ENCODE measurements at regions not wholly inside any gene's neighbourhood (a gene's known extent, or its start where the extent isn't known, plus 50 kb on each side); places are given as distances from the start of the nearest gene placed in this dataset.

DNA sequence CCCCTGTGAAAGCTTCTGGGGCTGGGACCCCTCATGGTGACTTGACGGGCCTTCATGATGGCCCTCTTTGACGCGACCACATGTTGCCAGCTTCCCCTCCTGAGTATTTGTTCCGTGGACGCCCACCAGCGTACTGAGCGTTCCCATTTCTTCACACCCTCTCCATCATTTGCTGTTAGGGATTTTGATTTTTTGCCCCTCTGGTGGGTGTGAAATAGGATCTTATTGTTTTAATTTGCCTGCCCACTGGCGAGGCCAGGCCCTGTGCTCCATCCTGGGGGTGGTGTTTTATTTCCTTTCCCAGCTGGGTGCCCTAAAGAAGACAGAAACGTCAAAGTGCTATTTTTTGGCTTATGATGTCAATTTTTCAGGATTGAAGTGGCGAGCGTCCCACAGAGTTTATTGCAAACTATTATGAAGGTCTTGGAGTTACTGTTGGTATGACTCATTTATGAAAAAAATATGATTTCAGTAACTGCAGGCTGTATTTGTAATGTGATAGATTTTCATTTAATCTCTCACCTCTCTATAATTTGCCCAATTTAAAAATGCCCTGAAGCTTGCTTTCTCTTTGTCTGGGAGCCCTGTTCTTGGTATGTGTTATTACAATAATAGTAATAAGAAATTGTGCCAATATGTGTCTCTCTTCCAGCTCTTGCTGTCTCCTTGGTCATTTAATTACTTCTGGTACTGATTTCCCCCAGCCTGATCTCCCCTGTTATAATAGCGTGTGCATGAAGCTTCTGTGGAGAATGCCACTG, 99.6 kb downstream of the SLC25A47 start:
- TF ChIP-seq CBX8 (IDR thresholded peaks at IDR 0.05; ENCODE audit: borderline replicate concordance, low read depth, low read length) = no peak
- no peaks in the 10 kb centered on the region for H3K27me3 ChIP-seq (replicated peaks in 1 of 4; ENCODE audit: control insufficient read depth in 3 of 4, extremely low read depth in 1 of 4, insufficient read depth in 3 of 4, low read length in 3 of 4)
- no peaks in the 10 kb centered on the region for H3K36me3 ChIP-seq (ENCODE audit: control insufficient read depth in 2 of 4, insufficient read depth in 4 of 4, low read length in 3 of 4)
- no peak for DNase-seq (ENCODE audit: low read depth in 1 of 2, low spot score in 2 of 2)
- no peak overlapping the region for H3K18ac ChIP-seq (ENCODE audit: extremely low read depth, low read length)
- no peak overlapping the region for H3K56ac ChIP-seq (replicated peaks; ENCODE audit: insufficient read length, low read depth, low read length)
- H3K27ac ChIP-seq (ENCODE audit: low read depth, low read length) = no peak overlapping the region
- no peaks in the 10 kb centered on the region for H3K23me2 ChIP-seq (ENCODE audit: low read depth, low read length)
- no peak overlapping the region for H3K9ac ChIP-seq (replicated peaks in 1 of 4; ENCODE audit: extremely low read depth in 1 of 4, low read depth in 3 of 4, low read length in 3 of 4)
- no peak overlapping the region for H2BK120ac ChIP-seq (replicated peaks; ENCODE audit: low read depth, low read length)
- no peaks in the 10 kb centered on the region; the same call in 1 of the 2 replicates for H3K79me1 ChIP-seq (ENCODE audit: low read depth, low read length)
- peaks cover 0 to 8% (median 2%) of the 10 kb centered on the region in 4 experiments; a peak in 6 of 7 replicates for H3K4me1 ChIP-seq (replicated peaks in 1 of 4; ENCODE audit: control insufficient read depth in 3 of 4, insufficient read depth in 4 of 4, low read length in 3 of 4)
- no peak overlapping the region for H2BK12ac ChIP-seq (ENCODE audit: low read depth, low read length)
- H3K23ac ChIP-seq (ENCODE audit: insufficient read length) = no peak overlapping the region
- H3K14ac ChIP-seq (ENCODE audit: insufficient read length) = no peak overlapping the region
- H3K4me2 ChIP-seq (ENCODE audit: insufficient read depth in 1 of 2, low read depth in 2 of 2, low read length in 2 of 2) = no peak overlapping the region
- H3K79me2 ChIP-seq (ENCODE audit: control insufficient read depth in 1 of 2, insufficient read depth in 2 of 2, low read length in 2 of 2) = no peaks in the 10 kb centered on the region
- H4K5ac ChIP-seq (ENCODE audit: insufficient read length, low read depth, low read length) = no peak overlapping the region
- FAIRE-seq = no peak
- H4K91ac ChIP-seq (replicated peaks; ENCODE audit: insufficient read length, low read length) = no peak overlapping the region
- peaks cover 0 to 3% of the 10 kb centered on the region in 2 experiments for H4K20me1 ChIP-seq (replicated peaks in 1 of 2; ENCODE audit: control insufficient read depth in 1 of 2, insufficient read depth in 2 of 2, low read length in 2 of 2)
- WGBS, 2 experiments (ENCODE audit: extremely low coverage in 1 of 2, insufficient coverage in 1 of 2, insufficient read length in 1 of 2, insufficient replicate concordance in 2 of 2, low coverage in 1 of 2, low lambda C conversion rate in 2 of 2, missing lambda C conversion rate in 1 of 2) = 89% methylated on average over 12 of the region's 12 CpGs; no CpG with 5 or more reads in 1 of the 2 experiments
- no peak overlapping the region for H2AFZ ChIP-seq (ENCODE audit: low read length)
- no peak overlapping the region for H2BK5ac ChIP-seq (ENCODE audit: low read depth, low read length)
- no peak overlapping the region for H4K8ac ChIP-seq (ENCODE audit: extremely low read depth, insufficient read depth, low read length)
- H2BK20ac ChIP-seq (ENCODE audit: low read length) = no peak overlapping the region
- H3K4ac ChIP-seq (replicated peaks; ENCODE audit: insufficient read length, low read depth, low read length) = no peak overlapping the region
- no peaks in the 10 kb centered on the region for H3K9me3 ChIP-seq (ENCODE audit: insufficient read depth in 2 of 2, low read depth in 1 of 2, low read length in 1 of 2)
- H3K4me3 ChIP-seq (ENCODE audit: extremely low read depth in 1 of 4, insufficient read depth in 2 of 4, low read depth in 3 of 4, low read length in 4 of 4) = no peak overlapping the region
- ChIA-PET CTCF (ENCODE audit: partially characterized antibody) (interaction anchor here (1.0 to 9.9 kb wide), 8 partner anchors 12 to 233 kb away, joined by 3 to 119 read pairs (median 7); no protein-coding TSS in a partner anchor), POLR2A (ENCODE audit: partially characterized antibody) (interaction anchor here (1.4 kb wide), 1 partner anchor 38 kb away, joined by 3 read pairs; no protein-coding TSS in a partner anchor)
- no peak overlapping the region for H2BK15ac ChIP-seq (ENCODE audit: low read length)
- no peak overlapping the region for H2AK5ac ChIP-seq (ENCODE audit: low read depth, low read length)

Data from H1 (cell line).